H1 (cell line): ENCODE measurements at regions not wholly inside any gene's neighbourhood (a gene's known extent, or its start where the extent isn't known, plus 50 kb on each side); places are given as distances from the start of the nearest gene placed in this dataset.

ENCODE experiments used
- CTCF ChIA-PET: fragments of 300-600 bp; sonication (Branson Sonifier 250); formaldehyde crosslinking; loops from one replicate; lab custom pipeline; 2021; ENCODE audit not compliant: partially characterized antibody; lab: Charles Lee
- POLR2A ChIA-PET: fragments of 300-600 bp; sonication (Branson Sonifier 250); formaldehyde crosslinking; loops from one replicate; lab custom pipeline; 2021; ENCODE audit warnings: inconsistent platforms; ENCODE audit not compliant: partially characterized antibody; lab: Charles Lee
- DNase-seq, 2 experiments: peaks; one replicate each; pipeline versions ENCODE4 v3.0.0 to v3.0.0-alpha.2; 2010 to 2022; ENCODE audit warnings: low spot score in 2 of 2, low read depth in 1 of 2, mixed read lengths in 1 of 2
- FAIRE-seq: peaks from 2 replicates; lab custom pipeline; 2011; peaks lifted over from hg19 to GRCh38; lab: Jason Lieb, UNC
- H2AFZ ChIP-seq: 2 replicates; pipeline ENCODE4 v1.8.1; 2012; ENCODE audit warnings: low read length, inconsistent platforms
- H2AK5ac ChIP-seq: 2 replicates; pipeline ENCODE4 v1.6.1; 2013; ENCODE audit warnings: low read depth, low read length
- H2BK120ac ChIP-seq: replicated peaks from 2 replicates; pipeline ENCODE3; 2013; ENCODE audit warnings: low read depth, low read length, inconsistent platforms
- H2BK12ac ChIP-seq: 2 replicates; pipeline ENCODE4 v1.6.1; 2013; ENCODE audit warnings: low read depth, low read length
- H2BK15ac ChIP-seq: 2 replicates; pipeline ENCODE4 v1.6.1; 2013; ENCODE audit warnings: low read length
- H2BK20ac ChIP-seq: 2 replicates; pipeline ENCODE4 v1.6.1; 2013; ENCODE audit warnings: low read length
- H2BK5ac ChIP-seq: 2 replicates; pipeline ENCODE4 v1.6.1; 2013; ENCODE audit warnings: low read depth, low read length
- H3K14ac ChIP-seq: 2 replicates; pipeline ENCODE4 v1.6.1; 2013; ENCODE audit warnings: inconsistent platforms; ENCODE audit not compliant: insufficient read length
- H3K18ac ChIP-seq: 2 replicates; pipeline ENCODE4 v1.6.1; 2013; ENCODE audit warnings: low read length; ENCODE audit errors: extremely low read depth
- H3K23ac ChIP-seq: 2 replicates; pipeline ENCODE4 v1.6.1; 2013; ENCODE audit warnings: inconsistent platforms; ENCODE audit not compliant: insufficient read length
- H3K23me2 ChIP-seq: 2 replicates; pipeline ENCODE4 v1.6.1; 2013; ENCODE audit warnings: low read depth, low read length
- H3K27ac ChIP-seq: 2 replicates; pipeline ENCODE4 v1.6.1; 2011; ENCODE audit warnings: low read depth, low read length, inconsistent platforms
- H3K27me3 ChIP-seq, 4 experiments: replicated peaks in 1 of 4; 1 replicate in 1 of 4; 2 replicates in 3 of 4; pipeline versions ENCODE4 v1.6.1 to v1.8.1; 2011 to 2013; ENCODE audit warnings: low read length in 3 of 4, mild to moderate bottlenecking in 3 of 4, inconsistent platforms in 2 of 4, mixed read lengths in 2 of 4, moderate library complexity in 1 of 4; ENCODE audit not compliant: control insufficient read depth in 3 of 4, insufficient read depth in 3 of 4; ENCODE audit errors: extremely low read depth in 1 of 4
- H3K36me3 ChIP-seq, 4 experiments: 2 replicates each; pipeline versions ENCODE4 v1.6.1 to v1.8.1; 2011 to 2013; ENCODE audit warnings: mild to moderate bottlenecking in 4 of 4, low read length in 3 of 4, moderate library complexity in 2 of 4, control low read depth in 1 of 4, inconsistent platforms in 1 of 4; ENCODE audit not compliant: insufficient read depth in 4 of 4, control insufficient read depth in 2 of 4
- H3K4ac ChIP-seq: replicated peaks from 2 replicates; pipeline ENCODE3; 2013; ENCODE audit warnings: low read length, low read depth, mixed read lengths, inconsistent platforms; ENCODE audit not compliant: insufficient read length
- H3K4me1 ChIP-seq, 4 experiments: replicated peaks in 1 of 4; 1 replicate in 1 of 4; 2 replicates in 3 of 4; pipeline versions ENCODE4 v1.6.1 to v1.8.1; 2011 to 2013; ENCODE audit warnings: low read length in 3 of 4, inconsistent platforms in 2 of 4, mixed read lengths in 1 of 4; ENCODE audit not compliant: insufficient read depth in 4 of 4, control insufficient read depth in 3 of 4
- H3K4me2 ChIP-seq, 2 experiments: 2 replicates each; pipeline versions ENCODE4 v1.6.1 to v1.8.1; 2011 to 2013; ENCODE audit warnings: low read depth in 2 of 2, low read length in 2 of 2, control low read depth in 1 of 2, inconsistent platforms in 1 of 2, mild to moderate bottlenecking in 1 of 2; ENCODE audit not compliant: insufficient read depth in 1 of 2
- H3K4me3 ChIP-seq, 4 experiments: fragments of 200-600, 300-600 bp in 1 of 4; sonication (generic), shearing (Covaris generic), sonication (Bioruptor Twin) in 1 of 4; 2 replicates each; pipeline versions ENCODE4 v1.5.1 to v1.8.1; 2011 to 2016; ENCODE audit warnings: low read length in 4 of 4, low read depth in 3 of 4, control low read depth in 2 of 4, inconsistent platforms in 2 of 4, mild to moderate bottlenecking in 2 of 4, mixed read lengths in 1 of 4, moderate library complexity in 1 of 4; ENCODE audit not compliant: insufficient read depth in 2 of 4; ENCODE audit errors: extremely low read depth in 1 of 4
- H3K56ac ChIP-seq: replicated peaks from 2 replicates; pipeline ENCODE3; 2013; ENCODE audit warnings: low read depth, mild to moderate bottlenecking, mixed read lengths, low read length, inconsistent platforms; ENCODE audit not compliant: insufficient read length
- H3K79me1 ChIP-seq: 2 replicates; pipeline ENCODE4 v1.6.1; 2013; ENCODE audit warnings: low read depth, low read length, control low read depth
- H3K79me2 ChIP-seq, 2 experiments: 2 replicates each; pipeline versions ENCODE4 v1.6.1 to v1.8.1; 2012 to 2013; ENCODE audit warnings: low read length in 2 of 2, mild to moderate bottlenecking in 2 of 2, inconsistent platforms in 1 of 2; ENCODE audit not compliant: insufficient read depth in 2 of 2, control insufficient read depth in 1 of 2
- H3K9ac ChIP-seq, 4 experiments: replicated peaks in 1 of 4; 1 replicate in 1 of 4; 2 replicates in 3 of 4; pipeline versions ENCODE4 v1.6.1 to v1.8.1; 2011 to 2013; ENCODE audit warnings: low read depth in 3 of 4, low read length in 3 of 4, control low read depth in 2 of 4, mild to moderate bottlenecking in 2 of 4, moderate library complexity in 2 of 4, inconsistent platforms in 1 of 4; ENCODE audit errors: extremely low read depth in 1 of 4
- H3K9me3 ChIP-seq, 2 experiments: 2 replicates each; pipeline versions ENCODE4 v1.6.1 to v1.8.1; 2012 to 2013; ENCODE audit warnings: mild to moderate bottlenecking in 2 of 2, moderate library complexity in 2 of 2, control low read depth in 1 of 2, inconsistent platforms in 1 of 2, low read depth in 1 of 2, low read length in 1 of 2, mixed read lengths in 1 of 2; ENCODE audit not compliant: insufficient read depth in 2 of 2
- H4K20me1 ChIP-seq, 2 experiments: replicated peaks in 1 of 2; 2 replicates each; pipeline versions ENCODE3 to v1.8.1; 2011 to 2013; ENCODE audit warnings: inconsistent platforms in 2 of 2, low read length in 2 of 2, mild to moderate bottlenecking in 1 of 2; ENCODE audit not compliant: insufficient read depth in 2 of 2, control insufficient read depth in 1 of 2
- H4K5ac ChIP-seq: 2 replicates; pipeline ENCODE4 v1.6.1; 2013; ENCODE audit warnings: low read length, low read depth, mixed read lengths, inconsistent platforms; ENCODE audit not compliant: insufficient read length
- H4K8ac ChIP-seq: 2 replicates; pipeline ENCODE4 v1.8.0; 2013; ENCODE audit warnings: mild to moderate bottlenecking, moderate library complexity, low read length, inconsistent platforms; ENCODE audit not compliant: insufficient read depth; ENCODE audit errors: extremely low read depth
- H4K91ac ChIP-seq: replicated peaks from 2 replicates; pipeline ENCODE3; 2013; ENCODE audit warnings: low read length, mixed read lengths, inconsistent platforms; ENCODE audit not compliant: insufficient read length
- ASH2L ChIP-seq: fragments of 200-600, 300-600 bp; sonication (generic); IDR thresholded peaks from one replicate; pipeline ENCODE4 v1.7.1; 2017; ENCODE audit warnings: low read length
- BACH1 ChIP-seq: IDR thresholded peaks from 2 replicates; pipeline ENCODE4 v1.6.1; 2012; ENCODE audit warnings: low read length, improper control_type of control experiment
- BCL11A ChIP-seq, 2 experiments: IDR thresholded peaks; one replicate each; pipeline ENCODE4 v1.6.1; 2011; ENCODE audit warnings: low read depth in 2 of 2, low read length in 2 of 2, mild to moderate bottlenecking in 2 of 2
- BRCA1 ChIP-seq: IDR thresholded peaks from 2 replicates; pipeline ENCODE4 v1.6.1; 2012; ENCODE audit warnings: low read depth, low read length, improper control_type of control experiment
- CEBPB ChIP-seq: IDR thresholded peaks from 2 replicates; pipeline ENCODE4 v1.6.1; 2012; ENCODE audit warnings: low read depth, low read length
- HDAC2 ChIP-seq, 2 experiments: fragments of 300-600 bp in 1 of 2; sonication (generic) in 1 of 2; IDR thresholded peaks; 2 replicates each; pipeline ENCODE4 v1.6.1; 2011 to 2012; ENCODE audit warnings: low read depth in 2 of 2, low read length in 2 of 2, mild to moderate bottlenecking in 2 of 2, moderate library complexity in 2 of 2, borderline replicate concordance in 1 of 2, inconsistent platforms in 1 of 2
- MAFK ChIP-seq: IDR thresholded peaks from 2 replicates; pipeline ENCODE4 v1.6.1; 2012; ENCODE audit warnings: low read depth, mild to moderate bottlenecking, improper control_type of control experiment, low read length
- NRF1 ChIP-seq: IDR thresholded peaks from 2 replicates; pipeline ENCODE4 v1.6.1; 2011; ENCODE audit warnings: mild to moderate bottlenecking, low read depth, low read length, improper control_type of control experiment
- RAD21 ChIP-seq, 2 experiments: IDR thresholded peaks in 1 of 2; conservative IDR thresholded peaks in 1 of 2; 2 replicates each; pipeline ENCODE4 v1.6.1; 2011; ENCODE audit warnings: low read depth in 2 of 2, low read length in 2 of 2, improper control_type of control experiment in 1 of 2, inconsistent platforms in 1 of 2, mild to moderate bottlenecking in 1 of 2, moderate library complexity in 1 of 2
- SIN3A ChIP-seq, 2 experiments: IDR thresholded peaks in 1 of 2; conservative IDR thresholded peaks in 1 of 2; 2 replicates each; pipeline ENCODE4 v1.6.1; 2011 to 2012; ENCODE audit warnings: low read length in 2 of 2, improper control_type of control experiment in 1 of 2, low read depth in 1 of 2, mild to moderate bottlenecking in 1 of 2
- SRF ChIP-seq: IDR thresholded peaks from 2 replicates; pipeline ENCODE4 v1.6.1; 2011; ENCODE audit warnings: mild to moderate bottlenecking, low read depth, low read length, moderate library complexity
- WGBS, 2 experiments: shearing (Covaris generic) in 1 of 2; methylation state at CpG; one replicate each; pipeline versions ENCODE4 v1.1.6 to v1.1.7; 2013 to 2015; ENCODE audit warnings: low lambda C conversion rate in 2 of 2, mixed read lengths in 2 of 2, inconsistent platforms in 1 of 2, low coverage in 1 of 2, missing lambda C conversion rate in 1 of 2; ENCODE audit not compliant: insufficient replicate concordance in 2 of 2, insufficient coverage in 1 of 2, insufficient read length in 1 of 2; ENCODE audit errors: extremely low coverage in 1 of 2, missing lambda C conversion rate in 1 of 2; 5-methylcytosine and 5-hydroxymethylcytosine counted together
- TF ChIP-seq, protein P1 (sequence below): IDR thresholded peaks from 2 replicates; pipeline ENCODE4 v1.6.1; 2011; ENCODE audit warnings: low read depth, mild to moderate bottlenecking, low read length; ENCODE audit not compliant: insufficient read depth

DNA sequence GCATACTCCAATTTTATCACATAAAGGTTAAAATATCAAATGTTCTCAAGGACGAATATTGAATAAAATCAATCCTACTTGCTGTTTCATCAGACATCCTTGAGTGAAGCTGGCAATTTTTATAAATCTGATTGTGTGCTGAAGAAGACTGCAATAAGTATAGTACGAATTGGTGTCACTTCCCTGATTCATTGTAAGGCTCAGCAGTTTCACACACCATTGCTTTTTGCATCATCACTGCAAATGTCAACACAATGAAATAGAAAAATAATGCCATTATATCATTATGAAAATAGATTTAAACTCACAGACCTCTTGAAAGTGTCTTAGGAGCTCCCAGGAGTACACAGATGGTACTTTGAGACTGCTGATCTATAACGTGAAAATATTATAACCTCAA, 172.5 kb downstream of the ANKRD50 start:
- no peaks in the 10 kb centered on the region for H3K79me1 ChIP-seq
- no peak overlapping the region for H2BK5ac ChIP-seq
- no peak overlapping the region for H2AK5ac ChIP-seq
- no peak overlapping the region for H2BK15ac ChIP-seq
- no peak overlapping the region for H2BK12ac ChIP-seq
- no peak for TF ChIP-seq HDAC2 (IDR thresholded peaks at IDR 0.05; ENCODE audit: borderline replicate concordance in 1 of 2, low read depth in 2 of 2, low read length in 2 of 2)
- TF ChIP-seq NRF1, result no peak
- no peak for TF ChIP-seq SRF
- no peak for TF ChIP-seq RAD21 (IDR thresholded peaks at IDR 0.05 in 1 of 2, conservative IDR thresholded peaks at IDR 0.05 in 1 of 2; ENCODE audit: low read depth in 2 of 2, low read length in 2 of 2)
- TF ChIP-seq ASH2L, result no peak
- no peak for TF ChIP-seq BACH1
- no peak for TF ChIP-seq BRCA1
- TF ChIP-seq, protein P1, sequence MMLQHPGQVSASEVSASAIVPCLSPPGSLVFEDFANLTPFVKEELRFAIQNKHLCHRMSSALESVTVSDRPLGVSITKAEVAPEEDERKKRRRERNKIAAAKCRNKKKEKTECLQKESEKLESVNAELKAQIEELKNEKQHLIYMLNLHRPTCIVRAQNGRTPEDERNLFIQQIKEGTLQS, result no peak
- TF ChIP-seq MAFK, result no peak
- TF ChIP-seq SIN3A (conservative IDR thresholded peaks at IDR 0.05 in 1 of 2, IDR thresholded peaks at IDR 0.05 in 1 of 2; ENCODE audit: low read depth in 1 of 2, low read length in 2 of 2), result no peak
- no peak for TF ChIP-seq CEBPB
- no peak for TF ChIP-seq BCL11A (IDR thresholded peaks at IDR 0.05; ENCODE audit: low read depth in 2 of 2, low read length in 2 of 2)
- TF ChIP-seq, all 59 proteins: peak for 0
- DNase-seq (no peak), FAIRE-seq (no peak)
- Histone ChIP-seq H2AFZ (no peak overlapping the region), H3K4ac (no peak overlapping the region), H3K23ac (no peak overlapping the region), H3K14ac (no peak overlapping the region), H3K4me1 (no peaks in the 10 kb centered on the region), H4K8ac (no peak overlapping the region), H3K36me3 (no peaks in the 10 kb centered on the region), H3K27ac (no peak overlapping the region), H3K9me3 (no peaks in the 10 kb centered on the region), H3K23me2 (no peaks in the 10 kb centered on the region), H3K27me3 (no peaks in the 10 kb centered on the region), H3K9ac (no peak overlapping the region), H3K18ac (no peak overlapping the region), H3K4me3 (no peak overlapping the region), H2BK120ac (no peak overlapping the region), H2BK20ac (no peak overlapping the region), H4K91ac (no peak overlapping the region), H3K4me2 (no peak overlapping the region), H3K79me2 (no peaks in the 10 kb centered on the region), H4K5ac (no peak overlapping the region), H4K20me1 (no peaks in the 10 kb centered on the region), H3K56ac (no peak overlapping the region)
- 90% methylated on average over 3 of the region's 3 CpGs; no CpG with 5 or more reads in 1 of the 2 experiments for WGBS, 2 experiments
- ChIA-PET CTCF (interaction anchor here (0.6 kb wide), 1 partner anchor 24 kb away, joined by 3 read pairs; no protein-coding TSS in a partner anchor), POLR2A (no interaction called here)
